ENCODE measurements at regions not wholly inside any gene's neighbourhood (a gene's known extent, or its start where the extent isn't known, plus 50 kb on each side); places are given as distances from the start of the nearest gene placed in this dataset.
"Not testable (repeated sequence)": the region's sequence is repeated elsewhere in the genome, so short reads cannot be mapped to it uniquely, and the experiment has no call there.

DNA sequence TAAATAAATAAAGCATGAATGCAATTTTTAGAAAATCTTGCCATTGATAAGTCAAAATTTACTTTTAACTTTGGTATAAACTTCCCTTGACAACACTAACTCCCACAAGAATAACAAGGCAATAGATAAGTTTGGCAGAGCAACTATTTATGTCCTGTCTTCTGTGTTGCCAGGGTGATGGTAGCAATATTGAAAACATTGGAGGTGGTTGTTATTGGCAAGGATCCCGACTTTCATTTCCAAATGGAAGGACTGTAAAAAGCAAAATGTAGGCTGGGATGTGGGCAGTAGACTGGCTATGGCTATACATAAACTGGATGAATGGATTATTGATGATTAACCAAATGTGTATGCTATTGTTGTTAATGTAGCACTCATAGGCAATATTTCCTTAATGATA is 134.9 kb upstream of the CACNA2D1 start:
- no peak for ATAC-seq
- DNase-seq (ENCODE audit: missing footprints): no peak
- intact Hi-C loops (cut with DNase I): loop anchor here (10.0 kb wide), 2 partner anchors 414 to 1084 kb away; no protein-coding TSS in a partner anchor

DNA sequence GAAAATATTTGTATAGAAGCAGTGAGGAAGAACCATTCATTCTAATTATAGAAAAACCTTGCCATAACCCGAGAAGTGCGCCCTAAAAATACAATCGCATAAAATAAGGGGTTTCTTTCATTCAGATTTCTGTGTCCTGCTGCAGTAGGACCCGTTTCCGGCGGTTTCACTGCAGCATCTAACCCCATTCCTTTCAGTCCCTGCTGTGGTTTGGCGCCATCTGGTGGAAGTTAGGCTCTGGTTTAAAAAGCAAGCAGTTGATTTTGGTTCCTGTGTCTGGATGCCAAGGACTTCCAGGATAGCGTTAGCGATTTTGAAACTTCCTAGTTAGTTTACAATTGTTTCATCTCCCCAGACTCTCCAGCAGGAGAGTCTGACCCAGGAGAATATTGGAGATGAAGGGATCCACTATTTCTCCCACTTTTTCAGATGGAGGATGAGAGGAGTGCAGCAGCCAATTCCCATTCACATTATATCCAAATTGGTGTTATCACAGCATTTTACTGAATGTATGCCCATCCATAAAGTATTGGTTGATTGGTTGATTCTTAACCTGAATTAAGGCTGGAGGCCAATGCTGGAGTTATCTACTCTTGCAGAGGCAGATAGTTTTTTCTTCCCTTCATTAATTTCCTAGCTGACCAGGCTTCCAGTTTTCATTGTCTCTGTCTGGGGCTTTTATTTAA is 128.8 kb upstream of the CACNA2D1 start:
- DNase-seq (ENCODE audit: missing footprints): peak; percentile 77
- intact Hi-C loops (cut with DNase I): loop anchor here (2.0 to 10.0 kb wide), 4 partner anchors 340 to 1078 kb away; no protein-coding TSS in a partner anchor
- ATAC-seq: peak; percentile 83

DNA sequence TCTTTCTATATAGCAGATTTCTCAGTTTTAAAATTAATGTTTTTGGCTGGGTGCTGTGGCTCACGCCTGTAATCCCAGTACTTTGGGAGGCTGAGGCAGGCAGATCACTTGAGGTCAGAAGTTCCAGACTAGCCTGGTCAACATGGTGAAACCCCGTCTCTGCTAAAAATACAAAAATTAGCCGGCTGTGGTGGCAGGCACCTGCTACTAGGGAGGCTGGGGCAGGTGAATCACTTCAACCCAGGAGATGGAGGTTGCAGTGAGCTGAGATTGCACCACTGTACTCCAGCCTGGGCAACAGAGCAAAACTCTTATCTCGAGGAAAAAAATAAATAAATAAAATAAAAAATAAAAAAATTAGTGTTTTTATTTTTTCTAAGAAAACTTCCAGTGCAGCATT is 127.5 kb upstream of the CACNA2D1 start:
- not testable (repeated sequence) for ATAC-seq; DNase-seq (ENCODE audit: missing footprints)
- intact Hi-C loops (cut with DNase I): loop anchor here (5.0 to 10.0 kb wide), 3 partner anchors 339 to 1076 kb away; no protein-coding TSS in a partner anchor

DNA sequence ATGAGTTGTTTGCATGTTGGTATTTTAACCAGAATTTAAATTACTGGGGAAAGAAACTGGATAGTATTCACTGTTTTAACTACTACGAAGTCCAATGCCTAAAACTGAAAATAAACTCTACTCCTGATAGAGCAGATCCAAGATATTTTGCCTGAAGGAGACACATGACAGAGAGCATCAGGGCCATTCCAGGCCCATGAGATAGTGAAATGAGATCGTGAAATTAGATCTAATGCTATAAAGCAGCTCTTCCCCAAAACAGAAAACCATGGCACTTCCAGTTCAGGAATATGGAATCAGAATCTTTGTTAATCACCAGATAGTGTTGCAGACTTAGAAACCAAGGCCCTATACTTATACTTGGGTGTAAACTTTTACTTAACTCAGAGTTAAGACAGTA is 124.3 kb upstream of the CACNA2D1 start:
- no peak for DNase-seq (ENCODE audit: missing footprints)
- intact Hi-C loops (cut with DNase I): no loop called here
- ATAC-seq: no peak

DNA sequence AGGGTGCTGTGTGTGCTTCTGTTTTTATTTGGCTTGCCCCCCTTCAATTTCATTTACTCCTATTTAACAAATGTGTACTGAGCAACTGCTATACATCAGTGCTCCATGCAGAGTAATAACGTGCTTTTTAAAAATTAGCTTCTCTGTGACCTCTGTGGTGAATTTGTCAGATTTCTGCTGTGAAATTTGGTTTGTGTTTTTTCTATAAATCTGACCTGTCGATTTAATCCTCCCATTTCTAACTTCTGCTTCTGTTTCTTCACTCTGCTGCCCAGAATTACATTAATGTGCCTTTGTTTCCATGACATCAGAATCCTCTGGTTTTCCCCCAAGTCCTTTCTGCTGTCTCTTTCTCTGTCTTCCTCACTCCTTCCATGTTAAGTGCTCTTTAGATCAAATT is 123.8 kb upstream of the CACNA2D1 start:
- ATAC-seq (no peak), DNase-seq (ENCODE audit: missing footprints) (no peak)
- intact Hi-C loops (cut with DNase I): no loop called here

DNA sequence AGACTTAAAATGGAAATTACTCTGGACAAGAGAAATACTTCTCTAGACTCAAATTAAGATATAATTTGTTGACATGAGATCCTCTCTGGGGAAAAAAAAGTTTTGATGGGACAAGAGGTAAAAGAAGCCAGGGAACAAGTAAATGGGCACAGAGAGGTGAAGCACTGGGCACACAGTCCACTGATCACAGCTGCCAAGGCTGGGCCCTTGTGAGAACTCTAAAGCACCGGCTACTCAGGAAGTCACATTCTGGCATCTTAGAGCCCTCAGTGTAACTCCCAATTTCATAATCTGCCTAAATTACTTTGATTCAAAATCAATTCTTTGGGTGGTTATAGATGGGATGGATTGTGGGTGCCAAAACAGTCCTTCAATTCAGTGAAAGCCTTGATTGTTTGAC is 123.2 kb upstream of the CACNA2D1 start:
- intact Hi-C loops (cut with DNase I): no loop called here
- ATAC-seq (no peak), DNase-seq (ENCODE audit: missing footprints) (no peak)

DNA sequence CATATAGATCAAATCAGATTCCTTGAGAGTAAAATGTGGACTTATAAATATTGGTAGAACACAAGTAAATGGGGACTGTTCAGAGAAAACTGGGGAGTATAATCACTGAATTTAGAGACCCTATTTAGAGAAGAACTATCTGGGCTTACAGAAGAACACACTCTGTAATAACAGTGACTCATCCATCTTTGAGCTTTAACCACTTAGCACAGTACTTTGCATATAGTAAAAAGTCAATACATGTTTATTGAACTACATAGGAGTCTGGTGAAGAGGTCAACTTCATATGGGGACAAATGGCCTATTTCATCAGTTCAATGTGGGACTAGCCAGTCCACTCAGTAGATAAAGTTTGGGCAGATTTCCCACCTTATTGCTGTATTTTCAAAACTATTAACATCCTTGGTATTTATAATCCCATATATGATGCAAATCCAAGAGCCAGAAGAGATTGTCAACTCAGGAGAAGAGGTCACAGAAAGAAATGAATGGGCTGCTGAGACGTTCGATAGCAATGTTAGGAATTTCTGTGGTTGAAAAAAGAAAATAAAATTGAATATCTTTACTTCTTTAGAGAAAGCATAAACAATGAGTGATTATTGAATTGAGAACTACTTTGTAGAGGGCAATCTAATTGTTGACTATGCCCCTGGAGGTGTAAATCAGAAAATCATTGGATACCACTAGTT is 119.3 kb upstream of the CACNA2D1 start:
- intact Hi-C loops (cut with DNase I): no loop called here
- ATAC-seq (no peak), DNase-seq (ENCODE audit: missing footprints) (no peak)

DNA sequence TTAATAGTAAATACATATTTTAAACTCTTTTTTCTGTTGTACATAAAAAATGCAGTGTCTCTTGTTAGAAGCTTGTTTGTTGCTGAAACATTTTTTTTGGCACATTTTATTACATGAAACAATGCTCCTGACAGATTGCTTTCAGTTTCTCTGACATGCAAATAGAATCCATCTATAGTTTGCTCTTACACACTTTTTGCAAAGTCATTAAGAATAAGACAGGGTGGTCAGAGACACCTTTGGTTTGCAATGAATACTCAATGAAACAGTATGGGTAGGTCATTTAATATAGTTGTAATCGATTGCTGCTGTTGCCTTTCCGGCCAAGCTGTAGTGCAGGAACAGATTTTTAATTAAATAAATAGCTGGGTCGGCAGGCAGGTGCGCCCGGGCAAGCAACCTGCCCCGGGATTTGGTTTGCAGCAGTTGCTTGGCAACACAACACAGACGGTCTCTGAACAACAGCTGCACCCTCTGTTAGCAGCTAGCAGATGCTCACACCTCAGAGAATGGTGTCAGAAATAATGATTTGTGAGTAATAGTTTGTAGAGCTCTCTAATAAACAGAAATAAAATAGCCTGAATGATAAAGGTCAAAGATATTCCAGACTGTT is 115.7 kb upstream of the CACNA2D1 start:
- intact Hi-C loops (cut with DNase I): no loop called here
- DNase-seq (ENCODE audit: missing footprints): no peak
- ATAC-seq: no peak

DNA sequence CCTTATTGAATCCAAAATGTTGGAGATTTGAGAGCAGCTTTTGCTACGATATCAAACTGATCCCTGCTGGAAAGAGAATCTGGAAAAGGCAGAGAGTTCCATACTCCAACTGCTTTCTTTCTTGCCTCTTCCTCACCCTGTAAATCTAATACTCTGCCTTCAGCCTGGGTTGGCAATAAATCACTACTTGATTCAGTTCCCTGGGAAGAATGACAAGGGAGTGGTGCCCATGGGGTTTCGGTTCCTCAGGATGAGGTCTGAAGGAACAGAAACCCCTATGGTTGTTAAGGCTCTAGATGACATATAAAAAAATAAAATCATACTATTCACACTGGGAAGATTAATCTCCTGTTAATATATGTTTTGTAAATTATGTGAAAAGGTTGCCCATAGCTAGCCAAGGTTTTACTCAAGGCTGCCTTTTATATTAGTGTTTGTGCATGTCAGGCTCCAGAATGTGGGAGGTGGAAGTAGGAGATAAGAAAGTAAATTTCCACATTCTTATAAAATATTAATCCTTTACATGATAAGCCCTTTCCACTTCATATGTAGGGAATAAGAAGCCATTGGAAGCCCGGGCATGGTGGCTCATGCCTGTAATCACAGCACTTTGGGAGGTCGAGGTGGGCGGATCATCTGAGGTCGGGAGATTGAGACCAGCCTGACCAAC is 106.2 kb upstream of the CACNA2D1 start:
- DNase-seq (ENCODE audit: missing footprints): no peak
- ATAC-seq: no peak
- intact Hi-C loops (cut with DNase I): no loop called here

DNA sequence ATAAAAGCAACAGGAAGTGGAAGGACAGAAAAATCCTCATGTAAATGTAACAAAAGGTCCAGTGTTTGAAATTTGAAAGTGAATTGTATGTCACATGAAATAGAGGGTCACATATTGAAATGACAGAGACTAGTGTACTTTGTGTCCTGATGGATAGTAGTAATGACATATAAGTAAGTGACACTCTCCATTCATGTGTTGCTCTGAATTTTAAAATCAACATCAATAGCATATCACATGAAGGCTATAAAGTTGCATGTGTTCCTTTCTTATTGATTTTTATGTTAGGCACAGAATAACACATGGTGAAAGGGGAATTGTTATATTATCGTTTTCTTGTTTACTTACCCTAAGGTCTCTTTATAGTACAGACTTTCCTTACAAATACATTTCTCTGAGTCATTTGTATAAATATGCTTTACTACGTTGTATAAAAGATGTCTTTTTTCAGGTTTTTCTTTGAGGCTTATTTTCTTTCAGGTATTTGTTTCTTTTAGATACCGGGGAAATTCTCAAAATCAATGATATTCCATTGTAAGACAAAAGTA is 104.6 kb upstream of the CACNA2D1 start:
- DNase-seq (ENCODE audit: missing footprints) (no peak), ATAC-seq (no peak)
- intact Hi-C loops (cut with DNase I): no loop called here

DNA sequence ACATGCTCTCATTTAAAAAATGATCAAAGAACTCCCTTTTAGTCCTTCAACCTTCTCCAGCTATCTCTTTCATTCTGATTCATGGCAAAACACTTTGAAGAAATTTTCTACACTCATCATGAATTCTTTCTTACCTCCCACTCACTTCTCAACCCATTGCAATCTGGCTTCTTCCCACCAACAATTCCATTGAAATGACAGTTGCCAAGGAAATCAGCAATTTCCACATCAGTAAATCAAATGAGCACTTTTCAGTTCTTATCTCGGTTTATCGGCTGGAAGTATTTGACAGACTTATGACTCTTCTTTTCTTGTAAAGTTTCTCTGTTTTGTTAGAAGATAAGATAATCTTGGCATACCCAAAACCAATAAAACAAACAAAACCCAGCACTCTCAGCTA is 99.1 kb upstream of the CACNA2D1 start:
- no peak for DNase-seq (ENCODE audit: missing footprints)
- no peak for ATAC-seq
- intact Hi-C loops (cut with DNase I): no loop called here

DNA sequence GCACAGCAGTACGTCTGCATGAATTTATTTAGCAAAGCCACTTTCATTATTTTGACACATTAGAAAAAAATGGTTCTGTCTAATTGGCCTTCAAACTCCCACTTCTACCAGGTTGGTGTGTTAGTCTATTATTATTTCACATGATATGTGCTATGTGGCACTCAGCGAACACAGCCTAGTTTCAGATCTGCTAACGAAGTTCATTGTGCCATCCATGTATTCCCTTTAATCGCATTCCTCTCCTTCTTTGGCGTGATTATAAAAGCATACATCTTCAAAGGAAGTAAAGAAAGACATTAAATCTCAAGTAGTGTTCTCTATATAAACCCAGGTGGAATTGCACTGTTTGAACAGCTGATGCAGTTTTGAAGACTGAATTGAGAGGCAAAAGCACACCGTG is 96.4 kb upstream of the CACNA2D1 start:
- no peak for ATAC-seq
- DNase-seq (ENCODE audit: missing footprints): no peak
- intact Hi-C loops (cut with DNase I): no loop called here

DNA sequence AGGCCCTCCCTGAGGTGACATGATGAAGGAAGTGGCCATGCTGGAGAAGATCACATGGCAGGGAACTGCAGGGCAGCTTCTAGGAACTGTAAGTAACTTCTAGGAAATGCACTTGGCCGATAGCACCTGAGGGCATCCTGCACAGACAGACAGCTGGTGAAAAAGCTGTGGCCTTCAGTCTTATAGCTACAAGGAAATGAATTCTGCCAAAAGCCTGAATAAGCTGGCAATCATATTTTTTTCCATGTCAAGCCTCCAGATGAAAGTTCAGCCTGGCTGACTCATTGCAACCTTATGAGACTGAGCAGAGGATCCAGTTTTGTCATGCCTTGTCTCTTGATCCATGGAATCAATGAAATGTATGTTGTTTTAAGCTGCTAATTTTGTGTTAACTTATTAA is 91.1 kb upstream of the CACNA2D1 start:
- intact Hi-C loops (cut with DNase I): no loop called here
- no peak for DNase-seq (ENCODE audit: missing footprints)
- ATAC-seq: no peak

DNA sequence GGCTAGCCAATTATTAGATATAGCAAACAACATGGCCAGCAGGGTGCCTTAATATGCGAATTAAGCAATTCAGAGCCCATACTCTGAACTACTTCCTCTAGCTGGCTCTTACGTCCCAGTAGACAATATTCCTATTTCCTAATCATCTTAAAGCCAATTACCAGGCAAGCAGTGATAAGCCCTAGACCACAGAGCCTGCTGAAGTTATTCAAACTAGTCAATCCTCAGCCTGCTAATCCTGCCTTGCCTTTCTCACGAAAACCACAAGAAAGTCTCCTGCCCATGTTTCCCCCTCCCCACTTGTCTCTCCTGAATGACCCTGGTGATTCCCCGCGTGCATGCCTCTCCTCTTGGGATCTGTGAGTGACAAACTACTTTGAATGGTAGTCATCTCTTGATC is 86.8 kb upstream of the CACNA2D1 start:
- ATAC-seq: no peak
- no peak for DNase-seq (ENCODE audit: missing footprints)
- intact Hi-C loops (cut with DNase I): no loop called here

DNA sequence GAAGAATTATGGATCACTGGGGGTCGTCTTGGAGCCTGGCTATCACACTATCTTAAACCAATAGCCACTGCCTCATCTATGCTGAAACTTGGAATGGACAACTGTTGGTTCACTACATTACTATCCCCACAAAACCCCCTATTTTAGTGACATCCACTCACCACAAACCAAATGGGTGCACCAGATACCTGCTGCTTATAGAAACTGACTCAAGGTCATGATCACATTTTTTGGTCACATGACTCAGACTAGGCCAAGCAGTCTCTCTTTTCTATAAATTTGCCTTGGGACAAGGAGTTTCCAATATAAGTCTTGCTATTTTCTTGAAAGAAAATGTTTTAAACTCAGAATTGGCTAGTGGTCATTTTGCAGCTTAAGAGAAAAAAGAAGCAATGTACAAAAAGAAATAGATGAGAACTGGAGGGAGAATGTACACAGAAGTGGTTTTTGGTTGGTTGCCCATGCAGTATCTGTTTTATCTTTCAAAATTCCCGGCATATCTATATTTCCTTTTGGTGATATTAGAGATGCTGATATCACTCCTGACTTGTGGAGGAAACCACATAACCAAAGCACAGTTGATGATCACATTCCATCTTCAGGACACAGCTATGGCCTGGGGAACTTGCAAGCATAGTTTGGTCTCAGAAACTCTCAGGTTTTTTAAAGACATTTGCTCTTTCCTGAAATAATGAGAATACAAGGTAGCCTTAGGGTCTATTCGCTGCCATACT is 85.2 kb upstream of the CACNA2D1 start:
- ATAC-seq (no peak), DNase-seq (ENCODE audit: missing footprints) (no peak)
- intact Hi-C loops (cut with DNase I): no loop called here

DNA sequence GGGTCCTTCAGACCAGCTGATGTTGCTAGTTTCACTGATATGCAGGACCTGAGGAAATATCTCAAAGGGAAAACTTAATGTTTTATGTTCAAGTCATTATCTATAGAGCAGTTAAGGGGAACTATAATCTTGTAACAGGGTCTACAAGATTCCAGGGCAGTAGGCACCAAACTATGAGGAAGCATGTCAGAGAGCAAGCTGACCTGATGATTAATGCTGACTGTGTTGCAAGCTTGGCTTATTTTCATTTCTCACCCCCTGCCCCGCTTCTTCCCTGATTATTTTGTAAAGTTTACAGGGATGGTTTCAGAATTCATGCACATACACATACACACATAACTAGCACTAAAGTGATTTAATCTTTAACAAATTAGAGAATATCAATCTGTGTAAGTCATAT is 84.3 kb upstream of the CACNA2D1 start:
- ATAC-seq: no peak
- intact Hi-C loops (cut with DNase I): no loop called here
- DNase-seq (ENCODE audit: missing footprints): no peak

DNA sequence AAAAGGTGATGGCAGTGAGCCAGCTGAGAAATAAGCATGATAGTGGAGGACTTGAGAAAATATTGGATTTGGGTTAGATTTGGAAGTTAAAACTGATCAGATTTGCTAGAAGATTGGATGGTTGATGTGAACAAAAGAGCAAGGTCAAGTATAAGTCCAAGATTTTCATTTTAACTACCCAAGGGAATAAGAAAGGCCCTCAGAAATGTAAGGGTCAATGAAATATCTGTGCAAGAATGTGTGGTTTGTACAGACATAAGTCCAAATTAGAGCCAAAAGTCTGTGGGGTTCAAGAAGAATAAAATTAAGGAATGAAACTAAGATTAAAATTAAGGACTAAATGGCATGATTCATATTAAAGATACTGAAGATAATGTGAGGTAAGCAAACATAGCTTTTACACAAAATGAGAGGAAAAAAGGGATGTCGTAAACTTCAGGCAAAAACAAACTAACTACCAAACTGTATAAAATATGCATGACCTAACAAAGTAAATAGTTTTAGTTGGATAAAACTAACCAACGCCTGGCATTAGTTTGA is 78.4 kb upstream of the CACNA2D1 start:
- DNase-seq (ENCODE audit: missing footprints) (no peak), ATAC-seq (no peak)
- intact Hi-C loops (cut with DNase I): no loop called here

DNA sequence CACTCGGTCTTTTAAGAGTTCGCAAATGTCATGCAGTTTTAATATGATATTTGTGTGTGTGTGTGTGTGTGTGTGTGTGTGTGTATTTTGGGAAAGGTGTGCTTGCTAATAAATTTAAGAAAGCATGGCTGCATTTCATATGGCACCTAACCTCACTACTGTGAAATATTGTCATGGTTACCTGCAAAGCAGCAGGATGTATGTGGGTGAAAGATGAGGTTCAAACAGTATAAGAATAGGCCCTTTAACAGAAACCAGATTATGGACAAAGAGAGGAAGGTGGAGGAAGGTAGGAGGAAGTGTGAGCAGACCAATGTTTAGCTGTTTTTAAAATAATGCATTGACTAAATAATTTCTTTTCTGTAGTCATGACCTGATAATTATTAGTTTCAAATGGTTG is 73.5 kb upstream of the CACNA2D1 start:
- ATAC-seq (no peak), DNase-seq (ENCODE audit: missing footprints) (no peak)
- intact Hi-C loops (cut with DNase I): no loop called here

DNA sequence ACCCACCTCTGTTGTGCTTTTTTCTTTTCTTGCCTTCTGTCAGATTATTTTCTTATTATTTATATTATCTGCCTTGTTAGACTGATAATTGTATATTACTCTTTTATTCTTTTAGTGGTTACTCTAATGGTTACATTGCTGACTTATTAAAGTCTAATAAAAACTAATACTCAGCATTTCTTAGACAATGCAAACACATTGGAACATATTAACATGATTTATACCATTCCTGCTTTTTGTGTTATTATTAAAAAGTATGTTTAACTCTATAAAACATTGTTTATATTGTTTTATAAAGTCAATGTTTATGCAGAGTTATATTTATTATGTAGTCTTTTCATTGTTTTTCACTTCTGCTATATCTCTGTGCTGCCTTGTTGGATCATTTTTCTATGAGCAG is 68.0 kb upstream of the CACNA2D1 start:
- no peak for DNase-seq (ENCODE audit: missing footprints)
- intact Hi-C loops (cut with DNase I): no loop called here
- no peak for ATAC-seq

Data from Right ventricle myocardium inferior (tissue), 1 donor.